HL-60 (cell line): ENCODE measurements at regions not wholly inside any gene's neighbourhood (a gene's known extent, or its start where the extent isn't known, plus 50 kb on each side); places are given as distances from the start of the nearest gene placed in this dataset.
"Not testable (repeated sequence)": the region's sequence is repeated elsewhere in the genome, so short reads cannot be mapped to it uniquely, and the experiment has no call there.

Experiments
- DNase-seq, 2 experiments: peaks; one replicate each; pipeline ENCODE4 v3.0.0-alpha.2; 2010 to 2020; ENCODE audit warnings: low read depth in 1 of 2, low spot score in 1 of 2
- H3K27ac ChIP-seq: fragments of 250-450 bp; sonication (Bioruptor Pico); replicated peaks from 2 replicates; pipeline ENCODE4 v1.5.1; 2020; ENCODE audit warnings: mild to moderate bottlenecking, moderate library complexity
- H3K27me3 ChIP-seq: fragments of 250-450 bp; sonication (Bioruptor Pico); 2 replicates; pipeline ENCODE4 v1.5.1; 2021; ENCODE audit warnings: mild to moderate bottlenecking, moderate library complexity; ENCODE audit not compliant: insufficient read depth, poor library complexity, severe bottlenecking
- H3K4me3 ChIP-seq: replicated peaks from 2 replicates; pipeline ENCODE4 v1.5.1; 2011; ENCODE audit warnings: mild to moderate bottlenecking, control low read depth, low read length; ENCODE audit not compliant: insufficient read depth
- CTCF ChIP-seq: IDR thresholded peaks from one replicate; pipeline ENCODE4 v1.5.1; 2011; ENCODE audit warnings: low read length, control low read depth, inconsistent platforms; ENCODE audit not compliant: insufficient read depth
- GABPA ChIP-seq: IDR thresholded peaks from 2 replicates; pipeline ENCODE4 v1.6.1; 2012; ENCODE audit warnings: low read depth
- POLR2AphosphoS5 ChIP-seq: IDR thresholded peaks from 2 replicates; pipeline ENCODE4 v1.6.1; 2012; ENCODE audit warnings: low read depth
- SPI1 ChIP-seq: IDR thresholded peaks from 2 replicates; pipeline ENCODE4 v1.6.1; 2012; ENCODE audit warnings: low read depth, mild to moderate bottlenecking, borderline replicate concordance
- TF ChIP-seq, protein P1 (sequence below): IDR thresholded peaks from 2 replicates; pipeline ENCODE4 v1.6.1; 2012; ENCODE audit warnings: low read depth; ENCODE audit not compliant: insufficient replicate concordance

DNA sequence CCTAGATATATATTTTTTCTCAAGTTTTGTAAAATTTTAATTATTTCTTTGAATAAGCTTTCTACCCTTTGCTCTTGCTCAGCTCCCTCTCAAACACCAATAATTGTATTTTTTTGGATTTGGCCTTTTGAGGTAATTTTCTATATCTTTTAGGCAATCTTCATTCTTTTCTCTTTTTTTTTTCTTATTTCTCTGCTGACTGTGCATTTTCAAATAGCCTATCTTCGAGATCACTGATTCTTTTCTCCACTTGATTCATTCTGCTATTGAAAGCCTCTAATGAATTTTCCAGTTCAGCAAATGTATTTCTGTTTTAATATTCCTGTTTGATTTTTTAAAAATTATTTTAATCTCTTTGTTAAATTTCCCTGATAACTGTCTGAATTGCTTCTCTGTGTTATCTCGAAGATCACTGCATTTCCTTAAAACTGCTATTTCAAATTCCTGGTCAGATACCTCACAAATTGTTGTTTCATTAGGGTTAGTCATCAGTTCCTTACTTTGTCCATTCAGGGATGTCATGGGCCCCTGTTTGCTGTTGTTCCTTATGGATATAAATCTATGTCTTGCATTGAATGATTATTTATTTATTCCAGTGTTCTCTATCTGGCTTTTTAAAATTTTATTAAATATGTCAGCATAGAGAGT is 100.1 kb upstream of the UNC5B start:
- Histone ChIP-seq H3K27me3 (no peaks in the 10 kb centered on the region), H3K4me3 (no peak overlapping the region), H3K27ac (no peak overlapping the region)
- no peak for DNase-seq
- TF ChIP-seq GABPA (no peak), POLR2AphosphoS5 (no peak), CTCF (no peak), SPI1 (no peak)
- TF ChIP-seq, protein P1, sequence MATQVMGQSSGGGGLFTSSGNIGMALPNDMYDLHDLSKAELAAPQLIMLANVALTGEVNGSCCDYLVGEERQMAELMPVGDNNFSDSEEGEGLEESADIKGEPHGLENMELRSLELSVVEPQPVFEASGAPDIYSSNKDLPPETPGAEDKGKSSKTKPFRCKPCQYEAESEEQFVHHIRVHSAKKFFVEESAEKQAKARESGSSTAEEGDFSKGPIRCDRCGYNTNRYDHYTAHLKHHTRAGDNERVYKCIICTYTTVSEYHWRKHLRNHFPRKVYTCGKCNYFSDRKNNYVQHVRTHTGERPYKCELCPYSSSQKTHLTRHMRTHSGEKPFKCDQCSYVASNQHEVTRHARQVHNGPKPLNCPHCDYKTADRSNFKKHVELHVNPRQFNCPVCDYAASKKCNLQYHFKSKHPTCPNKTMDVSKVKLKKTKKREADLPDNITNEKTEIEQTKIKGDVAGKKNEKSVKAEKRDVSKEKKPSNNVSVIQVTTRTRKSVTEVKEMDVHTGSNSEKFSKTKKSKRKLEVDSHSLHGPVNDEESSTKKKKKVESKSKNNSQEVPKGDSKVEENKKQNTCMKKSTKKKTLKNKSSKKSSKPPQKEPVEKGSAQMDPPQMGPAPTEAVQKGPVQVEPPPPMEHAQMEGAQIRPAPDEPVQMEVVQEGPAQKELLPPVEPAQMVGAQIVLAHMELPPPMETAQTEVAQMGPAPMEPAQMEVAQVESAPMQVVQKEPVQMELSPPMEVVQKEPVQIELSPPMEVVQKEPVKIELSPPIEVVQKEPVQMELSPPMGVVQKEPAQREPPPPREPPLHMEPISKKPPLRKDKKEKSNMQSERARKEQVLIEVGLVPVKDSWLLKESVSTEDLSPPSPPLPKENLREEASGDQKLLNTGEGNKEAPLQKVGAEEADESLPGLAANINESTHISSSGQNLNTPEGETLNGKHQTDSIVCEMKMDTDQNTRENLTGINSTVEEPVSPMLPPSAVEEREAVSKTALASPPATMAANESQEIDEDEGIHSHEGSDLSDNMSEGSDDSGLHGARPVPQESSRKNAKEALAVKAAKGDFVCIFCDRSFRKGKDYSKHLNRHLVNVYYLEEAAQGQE, result no peak

GRCh38 chr10:71116426-71116825 is 95.9 kb upstream of the UNC5B start:
- no peaks in the 10 kb centered on the region for H3K27me3 ChIP-seq
- TF ChIP-seq POLR2AphosphoS5, result no peak
- TF ChIP-seq GABPA, result no peak
- TF ChIP-seq, protein P1, result no peak
- TF ChIP-seq SPI1, result no peak
- no peak for TF ChIP-seq CTCF
- H3K4me3 ChIP-seq, result no peak overlapping the region
- no peak for DNase-seq
- no peak overlapping the region for H3K27ac ChIP-seq

GRCh38 chr10:71117589-71117988 is 94.8 kb upstream of the UNC5B start:
- not testable (repeated sequence) for H3K27me3 ChIP-seq, H3K27ac ChIP-seq, DNase-seq, H3K4me3 ChIP-seq

DNA sequence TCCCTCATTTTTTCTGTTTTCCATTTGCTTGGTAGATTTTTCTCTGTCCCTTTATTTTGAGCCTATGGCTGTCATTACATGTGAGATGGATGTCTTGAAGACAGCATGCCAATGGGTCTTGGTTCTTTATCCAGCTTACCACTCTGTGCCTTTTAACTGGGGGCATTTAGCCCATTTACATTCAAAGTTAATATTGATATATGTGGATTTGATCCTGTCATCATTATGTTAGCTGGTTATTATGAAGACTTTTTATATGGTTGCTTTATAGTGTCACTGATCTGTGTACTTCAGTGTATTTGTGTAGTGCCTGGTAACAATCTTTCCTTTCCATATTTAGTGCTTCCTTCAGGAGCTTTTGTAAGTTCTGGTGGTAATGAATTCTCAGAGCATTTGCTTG is 89.3 kb upstream of the UNC5B start:
- Histone ChIP-seq H3K27ac (no peak overlapping the region), H3K27me3 (no peaks in the 10 kb centered on the region), H3K4me3 (no peak overlapping the region)
- DNase-seq, result no peak
- TF ChIP-seq POLR2AphosphoS5, result no peak
- TF ChIP-seq, protein P1, result no peak
- TF ChIP-seq SPI1, result no peak
- no peak for TF ChIP-seq GABPA
- TF ChIP-seq CTCF, result no peak
